ACC112 (cell line): ENCODE measurements at regions not wholly inside any gene's neighbourhood (a gene's known extent, or its start where the extent isn't known, plus 50 kb on each side); places are given as distances from the start of the nearest gene placed in this dataset.

ENCODE experiments used
- H2AFZ ChIP-seq: fragments of 200-600 bp; sonication (generic); one replicate; pipeline ENCODE4 v1.6.0; 2017; ENCODE audit warnings: antibody characterized with exemption, low read length; ENCODE audit not compliant: unreplicated experiment
- H3K27ac ChIP-seq: fragments of 200-600 bp; sonication (generic); 2 replicates; pipeline ENCODE4 v1.5.1; 2014; ENCODE audit warnings: low read depth, mild to moderate bottlenecking, antibody characterized with exemption, low read length, moderate library complexity
- H3K27me3 ChIP-seq: fragments of 200-600 bp; sonication (generic); 2 replicates; pipeline ENCODE4 v1.6.1; 2014; ENCODE audit warnings: mild to moderate bottlenecking, antibody characterized with exemption, low read length, moderate library complexity, mixed read lengths; ENCODE audit not compliant: insufficient read depth
- H3K36me3 ChIP-seq: fragments of 200-600 bp; sonication (generic); 2 replicates; pipeline ENCODE4 v1.6.1; 2016; ENCODE audit warnings: mild to moderate bottlenecking, antibody characterized with exemption, low read length, moderate library complexity, mixed read lengths; ENCODE audit not compliant: insufficient read depth
- H3K4me1 ChIP-seq: fragments of 200-600 bp; sonication (generic); one replicate; pipeline ENCODE4 v1.6.1; 2016; ENCODE audit warnings: low read length, mixed read lengths; ENCODE audit not compliant: insufficient read depth, unreplicated experiment, control insufficient read depth
- H3K4me3 ChIP-seq: fragments of 200-600 bp; sonication (generic); 2 replicates; pipeline ENCODE4 v1.5.1; 2014; ENCODE audit warnings: mild to moderate bottlenecking, low read depth, low read length
- H3K79me2 ChIP-seq: fragments of 200-600 bp; sonication (generic); one replicate; pipeline ENCODE4 v1.6.0; 2016; ENCODE audit warnings: low read length; ENCODE audit not compliant: control insufficient read depth, unreplicated experiment, insufficient read depth

- no peak overlapping the region for H3K4me3 ChIP-seq
- H3K36me3 ChIP-seq, result no peaks in the 10 kb centered on the region
- H3K27ac ChIP-seq, result no peak overlapping the region
- no peaks in the 10 kb centered on the region for H3K79me2 ChIP-seq
- no peak overlapping the region for H2AFZ ChIP-seq
- no peaks in the 10 kb centered on the region for H3K4me1 ChIP-seq
- H3K27me3 ChIP-seq, result peaks cover 44% of the 10 kb centered on the region
Observed at GRCh38 chr17:79482727-79483521, 127.9 kb downstream of the RBFOX3 start.

GRCh38 chr17:79479876-79480275 lies 131.0 kb downstream of the RBFOX3 start:
- H3K36me3 ChIP-seq, result no peaks in the 10 kb centered on the region
- H3K27me3 ChIP-seq, result peaks cover 55% of the 10 kb centered on the region
- no peaks in the 10 kb centered on the region for H3K79me2 ChIP-seq

GRCh38 chr17:79478841-79479240 lies 132.0 kb downstream of the RBFOX3 start:
- Histone ChIP-seq H3K36me3 (no peaks in the 10 kb centered on the region), H3K27ac (no peak overlapping the region), H3K4me3 (no peak overlapping the region), H3K79me2 (no peaks in the 10 kb centered on the region), H3K27me3 (peaks cover 56% of the 10 kb centered on the region), H2AFZ (no peak overlapping the region), H3K4me1 (no peaks in the 10 kb centered on the region)

More at GRCh38 chr17:79479876-79480275, 131.0 kb downstream of the RBFOX3 start:
- Histone ChIP-seq H3K4me1 (no peaks in the 10 kb centered on the region), H2AFZ (no peak overlapping the region), H3K27ac (no peak overlapping the region), H3K4me3 (no peak overlapping the region)

GRCh38 chr17:79478051-79478461 lies 132.8 kb downstream of the RBFOX3 start:
- no peaks in the 10 kb centered on the region for H3K4me1 ChIP-seq
- H3K36me3 ChIP-seq, result no peaks in the 10 kb centered on the region
- H3K4me3 ChIP-seq, result no peak overlapping the region
- H3K27me3 ChIP-seq, result peaks cover 60% of the 10 kb centered on the region
- H2AFZ ChIP-seq, result no peak overlapping the region
- H3K79me2 ChIP-seq, result no peaks in the 10 kb centered on the region
- no peak overlapping the region for H3K27ac ChIP-seq

- H3K27ac ChIP-seq, result no peak overlapping the region
- H3K27me3 ChIP-seq, result peaks cover 55% of the 10 kb centered on the region
- H3K79me2 ChIP-seq, result no peaks in the 10 kb centered on the region
- H3K4me1 ChIP-seq, result no peaks in the 10 kb centered on the region
- no peak overlapping the region for H3K4me3 ChIP-seq
- H2AFZ ChIP-seq, result no peak overlapping the region
- H3K36me3 ChIP-seq, result no peaks in the 10 kb centered on the region
Observed at GRCh38 chr17:79476074-79476652, 134.7 kb downstream of the RBFOX3 start.

- no peak overlapping the region for H2AFZ ChIP-seq
- H3K4me3 ChIP-seq, result no peak overlapping the region
- H3K36me3 ChIP-seq, result no peaks in the 10 kb centered on the region
- H3K27ac ChIP-seq, result no peak overlapping the region
- H3K27me3 ChIP-seq, result peaks cover 46% of the 10 kb centered on the region
- H3K4me1 ChIP-seq, result no peaks in the 10 kb centered on the region
- no peaks in the 10 kb centered on the region for H3K79me2 ChIP-seq
Observed at GRCh38 chr17:79473876-79474440, 136.9 kb downstream of the RBFOX3 start.

- Histone ChIP-seq H3K4me1 (no peaks in the 10 kb centered on the region), H2AFZ (no peak overlapping the region), H3K27me3 (peaks cover 41% of the 10 kb centered on the region), H3K79me2 (no peaks in the 10 kb centered on the region), H3K36me3 (no peaks in the 10 kb centered on the region), H3K27ac (no peak overlapping the region), H3K4me3 (no peak overlapping the region)
Observed at GRCh38 chr17:79473111-79473875, 137.6 kb downstream of the RBFOX3 start.

GRCh38 chr17:79470754-79471153 lies 140.1 kb downstream of the RBFOX3 start:
- H3K27me3 ChIP-seq, result peaks cover 27% of the 10 kb centered on the region
- no peaks in the 10 kb centered on the region for H3K79me2 ChIP-seq
- no peaks in the 10 kb centered on the region for H3K36me3 ChIP-seq
- H3K27ac ChIP-seq, result no peak overlapping the region
- no peak overlapping the region for H3K4me3 ChIP-seq
- no peak overlapping the region for H2AFZ ChIP-seq
- H3K4me1 ChIP-seq, result no peaks in the 10 kb centered on the region

- Histone ChIP-seq H3K4me1 (no peaks in the 10 kb centered on the region), H3K79me2 (no peaks in the 10 kb centered on the region), H3K27me3 (peaks cover 26% of the 10 kb centered on the region), H3K4me3 (no peak overlapping the region), H2AFZ (no peak overlapping the region), H3K36me3 (no peaks in the 10 kb centered on the region), H3K27ac (no peak overlapping the region)
Observed at GRCh38 chr17:79469646-79470045, 141.2 kb downstream of the RBFOX3 start.

DNA sequence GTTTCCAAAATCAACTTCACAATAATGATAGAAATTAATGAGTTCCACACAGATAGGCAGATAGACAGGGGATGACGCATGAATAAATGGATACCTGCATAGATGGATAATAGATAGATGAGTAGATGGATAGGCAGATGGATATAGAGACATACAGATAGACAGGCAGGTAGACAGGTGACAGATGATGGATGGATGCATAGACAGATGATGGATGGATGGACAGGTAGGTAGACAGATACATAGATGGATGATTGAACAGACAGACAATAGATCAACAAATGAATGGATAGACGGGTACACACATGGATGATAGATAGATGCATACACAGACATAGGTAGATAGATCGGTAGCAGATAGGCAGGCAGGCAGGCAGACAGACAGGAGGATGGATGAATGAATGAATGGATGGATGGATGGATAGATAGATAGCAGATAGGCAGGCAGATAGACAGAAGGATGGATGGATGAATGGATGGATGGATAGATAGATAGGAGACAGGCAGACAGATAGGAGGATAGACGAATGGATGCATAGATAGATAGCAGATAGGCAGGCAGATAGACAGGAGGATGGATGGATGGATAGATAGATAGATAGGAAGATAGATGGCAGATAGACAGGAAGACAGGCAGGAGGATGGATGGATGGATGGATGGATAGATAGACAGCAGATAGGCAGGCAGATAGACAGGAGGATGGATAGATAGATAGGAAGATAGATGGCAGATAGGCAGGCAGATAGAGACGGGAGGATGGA lies 142.5 kb downstream of the RBFOX3 start:
- H3K4me3 ChIP-seq, result no peak overlapping the region
- no peaks in the 10 kb centered on the region for H3K36me3 ChIP-seq
- H3K4me1 ChIP-seq, result no peaks in the 10 kb centered on the region
- no peak overlapping the region for H2AFZ ChIP-seq
- H3K27me3 ChIP-seq, result peaks cover 13% of the 10 kb centered on the region
- no peaks in the 10 kb centered on the region for H3K79me2 ChIP-seq
- no peak overlapping the region for H3K27ac ChIP-seq
